WERI-Rb-1 (cell line): ENCODE measurements at regions not wholly inside any gene's neighbourhood (a gene's known extent, or its start where the extent isn't known, plus 50 kb on each side); places are given as distances from the start of the nearest gene placed in this dataset.

ENCODE experiments used
- DNase-seq: peaks from one replicate; pipeline ENCODE4 v3.0.0-alpha.2; 2020
- H3K27ac ChIP-seq: fragments of 250-450 bp; sonication (Bioruptor Pico); 2 replicates; pipeline ENCODE4 v1.5.1; 2020; ENCODE audit warnings: mild to moderate bottlenecking, moderate library complexity
- H3K27me3 ChIP-seq: fragments of 250-450 bp; sonication (Bioruptor Pico); 2 replicates; pipeline ENCODE4 v1.5.1; 2021; ENCODE audit warnings: mild to moderate bottlenecking, low read depth, moderate library complexity; ENCODE audit not compliant: insufficient read depth, severe bottlenecking
- H3K36me3 ChIP-seq: fragments of 250-450 bp; sonication (Bioruptor Pico); 2 replicates; pipeline ENCODE4 v1.5.1; 2020; ENCODE audit warnings: mild to moderate bottlenecking, moderate library complexity
- H3K4me3 ChIP-seq: 2 replicates; pipeline ENCODE4 v1.5.1; 2011; ENCODE audit warnings: low read depth, mild to moderate bottlenecking, control low read depth, low read length
- H3K9me3 ChIP-seq: fragments of 250-450 bp; sonication (Bioruptor Pico); 2 replicates; pipeline ENCODE4 v1.5.1; 2021; ENCODE audit warnings: mild to moderate bottlenecking, moderate library complexity; ENCODE audit not compliant: severe bottlenecking
- CTCF ChIP-seq: IDR thresholded peaks from 2 replicates; pipeline ENCODE4 v1.5.1; 2011; ENCODE audit warnings: low read depth, mild to moderate bottlenecking, control low read depth, inconsistent platforms, low read length

- no peaks in the 10 kb centered on the region for H3K9me3 ChIP-seq
- TF ChIP-seq CTCF, result no peak
- no peak overlapping the region for H3K27ac ChIP-seq
- DNase-seq, result no peak
- no peaks in the 10 kb centered on the region for H3K36me3 ChIP-seq
- H3K4me3 ChIP-seq, result no peak overlapping the region
- no peaks in the 10 kb centered on the region for H3K27me3 ChIP-seq
Measured at GRCh38 chr5:167561796-167562195, 729.6 kb upstream of the WWC1 start.

GRCh38 chr5:167564275-167564674 is 727.2 kb upstream of the WWC1 start:
- no peak overlapping the region for H3K4me3 ChIP-seq
- H3K27me3 ChIP-seq, result no peaks in the 10 kb centered on the region
- TF ChIP-seq CTCF, result no peak
- no peak for DNase-seq
- H3K9me3 ChIP-seq, result no peaks in the 10 kb centered on the region
- H3K36me3 ChIP-seq, result no peaks in the 10 kb centered on the region
- H3K27ac ChIP-seq, result no peak overlapping the region

- TF ChIP-seq CTCF, result peak; percentile 24; the same call in 1 of the 2 replicates
- H3K36me3 ChIP-seq, result no peaks in the 10 kb centered on the region
- H3K27ac ChIP-seq, result no peak overlapping the region
- H3K27me3 ChIP-seq, result no peaks in the 10 kb centered on the region
- H3K9me3 ChIP-seq, result no peaks in the 10 kb centered on the region
- no peak overlapping the region for H3K4me3 ChIP-seq
- no peak for DNase-seq
Measured at GRCh38 chr5:167565189-167565954, 726.1 kb upstream of the WWC1 start.

GRCh38 chr5:167570431-167570830 is 721.0 kb upstream of the WWC1 start:
- Histone ChIP-seq H3K36me3 (no peaks in the 10 kb centered on the region), H3K27me3 (no peaks in the 10 kb centered on the region), H3K4me3 (no peak overlapping the region), H3K27ac (no peak overlapping the region), H3K9me3 (no peaks in the 10 kb centered on the region)
- no peak for DNase-seq
- TF ChIP-seq CTCF, result no peak

GRCh38 chr5:167571824-167572223 is 719.6 kb upstream of the WWC1 start:
- Histone ChIP-seq H3K9me3 (no peaks in the 10 kb centered on the region), H3K27me3 (no peaks in the 10 kb centered on the region), H3K27ac (no peak overlapping the region), H3K4me3 (no peak overlapping the region), H3K36me3 (no peaks in the 10 kb centered on the region)
- DNase-seq, result peak; percentile 50
- no peak for TF ChIP-seq CTCF
